HUES64 (cell line): ENCODE measurements at regions not wholly inside any gene's neighbourhood (a gene's known extent, or its start where the extent isn't known, plus 50 kb on each side); places are given as distances from the start of the nearest gene placed in this dataset.
"Not testable (repeated sequence)": the region's sequence is repeated elsewhere in the genome, so short reads cannot be mapped to it uniquely, and the experiment has no call there.

Experiments
- H3K27ac ChIP-seq: 2 replicates; pipeline ENCODE4 v1.7.0; 2013; ENCODE audit warnings: low read depth, low read length, inconsistent platforms
- H3K27me3 ChIP-seq: 2 replicates; pipeline ENCODE4 v1.6.1; 2013; ENCODE audit warnings: mild to moderate bottlenecking, low read length; ENCODE audit not compliant: insufficient read depth
- H3K36me3 ChIP-seq: 2 replicates; pipeline ENCODE4 v1.6.1; 2013; ENCODE audit warnings: mild to moderate bottlenecking, low read length; ENCODE audit not compliant: insufficient read depth
- H3K4me1 ChIP-seq: 2 replicates; pipeline ENCODE4 v1.6.1; 2013; ENCODE audit warnings: mild to moderate bottlenecking, low read length, moderate library complexity; ENCODE audit not compliant: insufficient read depth
- H3K4me3 ChIP-seq: 2 replicates; pipeline ENCODE4 v1.5.1; 2013; ENCODE audit warnings: mild to moderate bottlenecking, low read length, moderate library complexity
- H3K9ac ChIP-seq: 2 replicates; pipeline ENCODE4 v1.6.1; 2013; ENCODE audit warnings: mild to moderate bottlenecking, low read depth, low read length
- H3K9me3 ChIP-seq: 2 replicates; pipeline ENCODE4 v1.6.1; 2013; ENCODE audit warnings: low read depth, low read length; ENCODE audit not compliant: insufficient read depth
- WGBS: fragments of 150-250, 120-280 bp; methylation state at CpG from one replicate; pipeline ENCODE4 v1.1.7; 2013; ENCODE audit warnings: missing lambda C conversion rate; 5-methylcytosine and 5-hydroxymethylcytosine counted together

DNA sequence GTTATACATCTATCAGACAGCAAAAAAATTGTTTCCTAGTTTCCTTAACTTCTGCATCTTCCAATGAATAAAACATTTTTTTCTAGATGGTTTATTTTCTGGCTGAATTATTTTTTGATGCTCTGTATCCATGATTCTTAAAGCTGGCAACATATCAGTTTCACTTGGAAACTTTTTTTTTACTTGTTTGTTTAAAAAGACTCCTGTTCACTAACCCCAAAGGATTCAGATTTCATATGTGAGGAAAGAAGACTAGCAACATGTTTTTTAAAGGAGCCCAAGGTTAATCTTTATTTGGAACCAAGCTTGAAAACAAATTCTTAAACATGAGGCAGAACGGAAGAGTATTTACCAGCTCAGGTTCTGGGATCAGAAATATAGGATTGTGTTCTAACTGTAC is 632.3 kb downstream of the SLITRK6 start:
- no peaks in the 10 kb centered on the region for H3K27me3 ChIP-seq
- 100% methylated on average over 1 of the region's 1 CpG for WGBS
- H3K36me3 ChIP-seq: no peaks in the 10 kb centered on the region
- no peak overlapping the region for H3K27ac ChIP-seq
- no peaks in the 10 kb centered on the region for H3K4me1 ChIP-seq
- peaks cover 20% of the 10 kb centered on the region for H3K9me3 ChIP-seq
- H3K4me3 ChIP-seq: no peak overlapping the region
- no peak overlapping the region for H3K9ac ChIP-seq

DNA sequence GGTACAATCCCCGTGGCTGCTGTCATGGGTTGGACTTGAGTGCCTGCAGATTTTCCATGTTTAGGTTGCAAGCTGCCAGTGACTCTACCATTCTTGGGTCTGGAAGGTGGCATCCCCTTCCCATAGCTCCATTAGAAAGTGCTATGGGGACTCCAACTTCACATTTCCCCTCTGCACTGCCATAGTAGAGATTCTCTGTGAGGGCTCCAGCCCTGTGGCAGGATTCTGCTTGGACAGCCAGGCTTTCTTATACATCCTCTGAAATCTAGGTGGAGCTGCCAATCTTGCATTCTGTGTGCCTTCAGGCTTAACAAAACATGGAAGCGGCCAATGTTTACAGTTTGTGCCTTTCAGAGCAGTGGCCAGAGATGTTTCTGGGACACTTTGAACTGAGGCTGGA is 636.2 kb downstream of the SLITRK6 start:
- Histone ChIP-seq H3K9me3 (peaks cover 30% of the 10 kb centered on the region), H3K27me3 (no peaks in the 10 kb centered on the region), H3K4me1 (no peaks in the 10 kb centered on the region), H3K4me3 (no peak overlapping the region), H3K36me3 (no peaks in the 10 kb centered on the region), H3K27ac (no peak overlapping the region), H3K9ac (no peak overlapping the region)
- 97% methylated on average over 2 of the region's 2 CpGs for WGBS

DNA sequence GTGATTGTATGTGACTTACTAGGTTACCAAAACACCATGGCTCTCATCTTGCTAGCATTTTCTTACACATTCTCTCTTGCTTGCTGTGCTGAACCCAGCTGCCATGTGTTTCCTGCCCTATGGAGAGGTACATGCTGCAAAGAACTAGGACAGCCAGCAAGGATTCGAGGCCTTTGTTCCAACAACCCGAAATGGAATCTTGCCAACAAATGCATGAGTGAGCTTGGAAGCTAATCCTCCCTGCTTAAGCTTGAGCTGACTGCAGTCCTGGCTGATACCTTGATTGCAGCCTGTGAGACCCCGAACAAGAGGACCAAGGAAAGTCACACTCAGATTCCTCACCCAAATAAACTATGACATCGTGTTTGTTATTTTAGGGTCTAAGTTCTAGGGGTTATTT is 651.2 kb downstream of the SLITRK6 start:
- Histone ChIP-seq H3K27ac (no peak overlapping the region), H3K27me3 (no peaks in the 10 kb centered on the region), H3K36me3 (no peaks in the 10 kb centered on the region), H3K9ac (no peak overlapping the region), H3K4me1 (peaks cover 4% of the 10 kb centered on the region; the same call in 1 of the 2 replicates), H3K4me3 (no peak overlapping the region), H3K9me3 (no peaks in the 10 kb centered on the region)
- 65% methylated on average over 3 of the region's 4 CpGs for WGBS

DNA sequence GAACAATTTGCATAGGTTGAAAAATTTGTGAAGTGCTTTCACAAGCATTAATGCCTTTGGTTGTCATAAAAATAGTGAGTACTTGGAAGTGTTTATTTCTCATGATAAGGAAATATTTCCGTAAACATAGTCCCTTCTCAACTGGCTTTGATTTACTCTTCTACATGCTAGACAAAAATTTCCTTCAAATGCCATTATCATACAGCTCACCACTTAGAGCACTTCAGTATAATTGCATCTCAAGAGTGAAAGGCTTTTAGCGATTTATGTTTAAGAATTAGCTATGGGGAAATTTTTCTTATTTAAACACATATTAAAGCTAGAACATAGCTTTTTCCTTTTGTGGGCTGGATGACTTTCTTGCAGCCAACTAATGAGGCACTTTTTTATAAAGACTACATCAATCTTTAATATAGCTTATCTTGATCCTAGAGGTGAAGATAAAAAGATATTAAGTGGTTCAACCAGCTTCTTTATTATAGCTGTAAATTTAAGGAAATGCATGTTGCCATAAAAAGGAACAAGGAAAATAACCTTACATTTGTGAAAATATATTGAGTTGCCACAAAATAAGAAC is 656.8 kb downstream of the SLITRK6 start:
- no peaks in the 10 kb centered on the region for H3K27me3 ChIP-seq
- H3K36me3 ChIP-seq: no peaks in the 10 kb centered on the region
- no peak overlapping the region for H3K9ac ChIP-seq
- H3K4me3 ChIP-seq: no peak overlapping the region
- H3K4me1 ChIP-seq: peaks cover 29% of the 10 kb centered on the region
- WGBS: 75% methylated on average over 1 of the region's 2 CpGs
- no peaks in the 10 kb centered on the region for H3K9me3 ChIP-seq
- no peak overlapping the region for H3K27ac ChIP-seq

DNA sequence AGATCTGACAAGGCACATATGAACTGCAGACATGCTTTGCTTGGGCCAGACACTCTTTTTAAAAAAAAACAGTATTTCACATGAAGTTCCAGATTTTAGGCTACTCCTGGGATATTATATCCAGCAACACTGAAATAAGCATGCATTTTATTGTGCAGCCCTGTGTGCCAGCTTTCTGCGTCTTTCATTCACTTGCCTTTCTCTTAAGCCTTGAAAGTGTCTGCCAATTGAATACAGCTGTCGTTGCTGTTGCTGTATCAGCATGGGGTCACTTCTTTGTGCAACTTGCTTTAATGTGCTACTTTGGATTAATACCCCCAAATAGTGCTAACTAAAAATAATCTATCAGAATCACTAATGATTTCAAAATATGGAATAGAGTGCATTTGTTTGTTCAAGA is 657.8 kb downstream of the SLITRK6 start:
- H3K4me1 ChIP-seq: peaks cover 29% of the 10 kb centered on the region
- no peak overlapping the region for H3K27ac ChIP-seq
- no peak overlapping the region for H3K9ac ChIP-seq
- 68% methylated on average over 2 of the region's 2 CpGs for WGBS
- no peak overlapping the region for H3K4me3 ChIP-seq
- H3K27me3 ChIP-seq: no peaks in the 10 kb centered on the region
- no peaks in the 10 kb centered on the region for H3K36me3 ChIP-seq
- H3K9me3 ChIP-seq: no peaks in the 10 kb centered on the region

DNA sequence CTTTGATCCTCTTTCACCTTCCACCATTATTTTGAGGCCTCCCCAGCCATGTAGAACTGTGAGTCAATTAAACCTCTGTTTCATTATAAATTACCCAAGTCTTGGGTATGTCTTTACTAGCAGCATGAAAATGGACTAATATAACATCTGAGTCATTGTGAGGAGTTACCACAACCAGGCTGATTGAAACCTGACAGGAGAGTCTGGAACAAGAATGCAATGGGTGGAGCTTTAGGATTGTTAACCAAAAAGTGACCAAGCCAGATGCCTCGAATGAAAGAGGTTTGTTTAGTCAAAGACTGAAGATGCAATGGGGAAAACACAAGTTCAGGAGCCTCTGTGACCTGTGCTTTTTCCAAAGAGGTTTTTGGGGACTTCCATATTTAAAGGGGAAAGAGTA is 659.0 kb downstream of the SLITRK6 start:
- H3K36me3 ChIP-seq: no peaks in the 10 kb centered on the region
- H3K27ac ChIP-seq: no peak overlapping the region
- WGBS: 48% methylated on average over 1 of the region's 1 CpG
- no peaks in the 10 kb centered on the region for H3K27me3 ChIP-seq
- H3K9me3 ChIP-seq: no peaks in the 10 kb centered on the region
- no peak overlapping the region for H3K4me3 ChIP-seq
- no peak overlapping the region for H3K9ac ChIP-seq
- H3K4me1 ChIP-seq: peaks cover 29% of the 10 kb centered on the region

DNA sequence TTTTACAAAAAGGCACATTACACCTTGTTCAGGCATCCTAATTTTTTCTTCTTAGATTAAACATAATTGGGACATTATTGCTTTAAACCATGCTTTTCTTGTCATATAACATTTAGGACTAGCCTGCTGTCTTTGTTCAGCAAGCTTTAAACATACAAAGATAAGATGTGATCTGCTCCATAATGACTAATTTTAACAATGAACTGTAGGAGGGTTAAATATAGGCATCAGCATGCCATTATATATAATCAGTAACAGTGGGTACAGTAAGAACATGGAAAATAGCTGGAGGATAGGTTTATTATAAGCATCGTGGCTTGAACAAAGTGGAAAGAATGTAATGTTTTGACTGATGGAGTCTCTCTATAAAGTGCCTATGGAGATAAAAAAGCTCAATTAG is 661.7 kb downstream of the SLITRK6 start:
- peaks cover 29% of the 10 kb centered on the region for H3K4me1 ChIP-seq
- H3K27me3 ChIP-seq: no peaks in the 10 kb centered on the region
- H3K9me3 ChIP-seq: no peaks in the 10 kb centered on the region
- H3K4me3 ChIP-seq: no peak overlapping the region
- no peaks in the 10 kb centered on the region for H3K36me3 ChIP-seq
- 100% methylated on average over 1 of the region's 1 CpG for WGBS
- no peak overlapping the region for H3K9ac ChIP-seq
- H3K27ac ChIP-seq: no peak overlapping the region

DNA sequence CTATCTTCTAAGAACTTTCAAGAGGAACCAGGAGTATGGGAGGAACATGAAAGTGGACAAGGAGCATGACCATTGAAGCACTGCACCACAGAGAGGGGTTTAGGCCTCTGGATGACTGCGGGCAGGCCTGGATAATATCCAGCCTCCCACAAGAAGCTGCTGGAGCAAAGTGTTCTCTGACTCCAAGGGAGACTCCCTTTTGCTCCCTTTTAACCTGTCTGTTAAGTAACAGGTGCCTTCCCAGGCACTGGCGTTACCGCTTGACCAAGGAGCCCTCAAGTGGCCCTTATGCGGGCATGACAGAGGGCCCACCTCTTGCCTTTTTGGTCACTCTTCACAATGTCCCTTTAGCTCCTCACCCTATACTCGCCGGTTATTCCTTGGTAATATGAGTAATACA is 666.2 kb downstream of the SLITRK6 start:
- Histone ChIP-seq H3K27ac (no peak overlapping the region), H3K4me1 (no peaks in the 10 kb centered on the region), H3K4me3 (no peak overlapping the region), H3K27me3 (no peaks in the 10 kb centered on the region), H3K9ac (no peak overlapping the region), H3K36me3 (no peaks in the 10 kb centered on the region), H3K9me3 (no peaks in the 10 kb centered on the region)
- WGBS: 76% methylated on average over 4 of the region's 6 CpGs

DNA sequence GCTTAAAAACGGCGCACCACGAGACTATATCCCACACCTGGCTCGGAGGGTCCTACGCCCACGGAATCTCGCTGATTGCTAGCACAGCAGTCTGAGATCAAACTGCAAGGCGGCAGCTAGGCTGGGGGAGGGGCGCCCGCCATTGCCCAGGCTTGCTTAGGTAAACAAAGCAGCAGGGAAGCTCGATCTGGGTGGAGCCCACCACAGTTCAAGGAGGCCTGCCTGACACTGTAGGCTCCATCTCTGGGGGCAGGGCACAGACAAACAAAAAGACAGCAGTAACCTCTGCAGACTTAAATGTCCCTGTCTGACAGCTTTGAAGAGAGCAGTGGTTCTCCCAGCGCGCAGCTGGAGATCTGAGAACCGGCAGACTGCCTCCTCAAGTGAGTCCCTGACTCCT is 675.7 kb downstream of the SLITRK6 start:
- H3K4me1 ChIP-seq, H3K9me3 ChIP-seq, H3K9ac ChIP-seq, H3K27ac ChIP-seq, H3K4me3 ChIP-seq, H3K36me3 ChIP-seq, H3K27me3 ChIP-seq: not testable (repeated sequence)
- 46% methylated on average over 9 of the region's 14 CpGs for WGBS

DNA sequence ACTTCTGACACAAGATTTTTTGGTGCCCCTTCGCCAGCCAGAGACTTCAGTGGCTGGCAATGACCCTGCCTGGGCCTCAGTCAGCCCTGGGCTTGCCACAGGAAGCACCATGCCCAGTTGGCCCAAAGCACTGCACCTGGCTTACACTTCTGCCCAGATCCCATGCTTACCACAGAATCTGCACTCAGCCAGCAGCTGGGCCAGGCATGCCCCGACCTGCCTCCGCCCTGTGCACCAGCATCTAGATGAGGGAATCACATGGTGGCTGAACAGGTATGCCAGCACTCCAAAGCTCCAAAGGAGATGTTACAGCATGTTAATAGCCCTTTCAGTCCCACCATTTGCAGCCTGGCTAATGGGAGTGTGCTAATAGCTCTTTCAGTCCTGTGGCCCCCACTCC is 690.9 kb downstream of the SLITRK6 start:
- Histone ChIP-seq H3K36me3 (no peaks in the 10 kb centered on the region), H3K27me3 (no peaks in the 10 kb centered on the region), H3K9me3 (peaks cover 13% of the 10 kb centered on the region), H3K4me1 (no peaks in the 10 kb centered on the region), H3K27ac (no peak overlapping the region), H3K9ac (no peak overlapping the region), H3K4me3 (no peak overlapping the region)
- 98% methylated on average over 3 of the region's 3 CpGs for WGBS

DNA sequence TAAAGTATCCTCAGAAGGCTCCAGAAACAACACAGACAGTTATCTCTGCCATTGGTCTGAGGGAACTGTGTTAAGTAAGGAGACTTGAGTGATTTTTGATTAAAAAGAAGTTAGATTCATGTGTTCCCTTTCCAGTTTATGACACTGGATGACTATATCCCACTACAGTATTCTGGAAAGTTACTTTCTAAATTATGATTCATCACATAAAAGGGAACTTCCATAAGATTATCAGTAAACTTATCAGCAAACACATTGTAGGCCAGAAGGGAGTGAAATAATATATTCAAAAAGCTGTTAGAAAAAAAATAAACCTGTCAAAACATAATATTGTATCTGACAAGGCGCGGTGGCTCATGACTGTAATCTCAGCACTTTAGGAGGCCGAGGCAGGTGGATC is 700.0 kb downstream of the SLITRK6 start:
- H3K4me1 ChIP-seq: no peaks in the 10 kb centered on the region
- H3K27ac ChIP-seq: no peak overlapping the region
- H3K36me3 ChIP-seq: no peaks in the 10 kb centered on the region
- no peak overlapping the region for H3K9ac ChIP-seq
- H3K27me3 ChIP-seq: no peaks in the 10 kb centered on the region
- no peak overlapping the region for H3K4me3 ChIP-seq
- 100% methylated on average over 3 of the region's 3 CpGs for WGBS
- H3K9me3 ChIP-seq: 0 out of 2 replicates have a peak, but pooled peaks cover 7% of the 10 kb centered on the region
